ENCODE measurements at regions not wholly inside any gene's neighbourhood (a gene's known extent, or its start where the extent isn't known, plus 50 kb on each side); places are given as distances from the start of the nearest gene placed in this dataset.
"Not testable (repeated sequence)": the region's sequence is repeated elsewhere in the genome, so short reads cannot be mapped to it uniquely, and the experiment has no call there.

DNA sequence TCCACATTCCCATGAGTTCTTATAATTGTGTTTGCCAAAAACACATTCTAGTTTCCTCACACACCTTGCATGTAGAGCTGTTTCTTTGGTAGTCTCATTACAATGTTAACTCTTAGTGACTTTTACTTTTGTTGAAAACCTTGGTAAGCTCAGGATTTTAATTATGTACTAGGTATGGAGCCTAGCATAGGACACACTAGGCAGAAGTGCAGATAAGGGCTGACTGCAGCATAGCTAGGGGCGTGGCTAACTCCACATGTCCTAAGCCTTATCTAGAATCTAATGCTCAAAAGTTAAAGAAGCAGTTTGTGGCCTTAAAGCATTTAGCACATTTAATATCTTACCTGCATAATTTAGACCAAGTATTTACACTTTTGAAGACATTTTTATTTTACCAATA is 153.7 kb upstream of the FBXO11 start:
- intact Hi-C loops (cut with DNase I) = no loop called here
- H3K27me3 ChIP-seq (ENCODE audit: low read depth) = no peaks in the 10 kb centered on the region
- no peak for ATAC-seq
- H3K4me1 ChIP-seq = no peaks in the 10 kb centered on the region
- H3K9me3 ChIP-seq = no peaks in the 10 kb centered on the region
- H3K4me3 ChIP-seq = no peak overlapping the region
- TF ChIP-seq, protein P1, sequence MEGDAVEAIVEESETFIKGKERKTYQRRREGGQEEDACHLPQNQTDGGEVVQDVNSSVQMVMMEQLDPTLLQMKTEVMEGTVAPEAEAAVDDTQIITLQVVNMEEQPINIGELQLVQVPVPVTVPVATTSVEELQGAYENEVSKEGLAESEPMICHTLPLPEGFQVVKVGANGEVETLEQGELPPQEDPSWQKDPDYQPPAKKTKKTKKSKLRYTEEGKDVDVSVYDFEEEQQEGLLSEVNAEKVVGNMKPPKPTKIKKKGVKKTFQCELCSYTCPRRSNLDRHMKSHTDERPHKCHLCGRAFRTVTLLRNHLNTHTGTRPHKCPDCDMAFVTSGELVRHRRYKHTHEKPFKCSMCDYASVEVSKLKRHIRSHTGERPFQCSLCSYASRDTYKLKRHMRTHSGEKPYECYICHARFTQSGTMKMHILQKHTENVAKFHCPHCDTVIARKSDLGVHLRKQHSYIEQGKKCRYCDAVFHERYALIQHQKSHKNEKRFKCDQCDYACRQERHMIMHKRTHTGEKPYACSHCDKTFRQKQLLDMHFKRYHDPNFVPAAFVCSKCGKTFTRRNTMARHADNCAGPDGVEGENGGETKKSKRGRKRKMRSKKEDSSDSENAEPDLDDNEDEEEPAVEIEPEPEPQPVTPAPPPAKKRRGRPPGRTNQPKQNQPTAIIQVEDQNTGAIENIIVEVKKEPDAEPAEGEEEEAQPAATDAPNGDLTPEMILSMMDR (IDR thresholded peaks at IDR 0.05) = no peak
- H3K36me3 ChIP-seq = no peaks in the 10 kb centered on the region
- H3K27ac ChIP-seq = no peak overlapping the region
- no peak for DNase-seq

DNA sequence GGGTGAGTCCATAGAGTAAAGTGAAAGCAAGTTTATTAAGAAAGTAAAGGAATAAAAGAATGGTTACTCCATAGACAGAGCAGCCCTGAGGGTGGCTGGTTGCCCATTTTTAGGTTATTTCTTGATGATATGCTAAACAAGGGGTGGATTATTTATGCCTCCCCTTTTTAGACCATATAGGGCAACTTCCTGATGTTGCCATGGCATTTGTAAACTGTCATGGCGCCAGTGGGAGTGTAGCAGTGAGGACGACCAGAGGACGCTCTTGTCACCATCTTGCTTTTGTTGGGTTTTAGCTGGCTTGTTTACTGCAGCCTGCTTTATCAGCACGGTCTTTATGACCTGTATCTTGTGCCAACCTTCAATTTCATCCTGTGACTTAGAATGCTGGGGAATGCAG is 155.4 kb upstream of the FBXO11 start:
- H3K4me3 ChIP-seq; H3K9me3 ChIP-seq; H3K4me1 ChIP-seq; H3K36me3 ChIP-seq; H3K27ac ChIP-seq; intact Hi-C loops (cut with DNase I); ATAC-seq; H3K27me3 ChIP-seq (ENCODE audit: low read depth); DNase-seq: not testable (repeated sequence)

DNA sequence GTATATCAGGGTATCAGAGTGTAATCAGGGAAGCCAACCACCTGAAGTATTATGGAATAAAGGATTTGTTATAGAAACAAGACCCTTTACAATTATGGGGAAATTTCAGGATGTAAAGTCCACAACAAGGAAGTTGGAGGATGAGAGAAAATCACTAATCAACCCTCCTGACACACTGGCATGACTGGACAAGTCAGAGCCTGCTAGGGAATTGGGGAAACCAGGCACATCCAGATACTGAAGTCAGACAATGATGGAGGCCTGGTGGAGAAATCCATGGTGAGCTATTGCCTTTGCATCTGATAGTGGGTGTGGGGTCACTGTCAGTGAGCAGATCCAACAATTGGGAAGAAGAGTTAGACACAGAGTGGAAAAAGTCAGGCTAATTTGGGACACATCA is 158.8 kb upstream of the FBXO11 start:
- H3K27ac ChIP-seq = no peak overlapping the region
- H3K4me1 ChIP-seq = no peaks in the 10 kb centered on the region
- no peaks in the 10 kb centered on the region for H3K27me3 ChIP-seq (ENCODE audit: low read depth)
- no peak overlapping the region for H3K4me3 ChIP-seq
- TF ChIP-seq, protein P1 (IDR thresholded peaks at IDR 0.05) = no peak
- intact Hi-C loops (cut with DNase I) = no loop called here
- H3K36me3 ChIP-seq = no peaks in the 10 kb centered on the region
- no peak for ATAC-seq
- DNase-seq = no peak
- H3K9me3 ChIP-seq = no peaks in the 10 kb centered on the region

DNA sequence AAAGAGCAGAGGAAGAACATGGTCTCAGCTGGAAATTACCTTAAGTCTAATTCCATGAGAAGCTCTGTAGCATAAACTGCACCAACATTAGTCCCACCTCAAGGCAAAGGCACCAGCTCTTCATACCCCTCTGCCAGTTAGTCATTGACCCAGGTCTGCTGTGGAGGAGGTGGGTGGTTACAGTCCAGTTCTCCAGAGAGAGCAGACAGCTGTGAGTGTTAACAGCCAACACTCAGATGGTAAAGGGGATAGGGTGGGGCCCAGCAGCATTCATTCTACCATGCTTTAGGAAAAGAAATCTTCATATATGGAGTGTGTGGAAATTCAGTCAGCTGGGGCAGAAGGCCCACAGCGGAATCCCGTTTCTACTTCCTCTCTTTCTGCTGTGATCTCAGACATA is 159.7 kb upstream of the FBXO11 start:
- H3K36me3 ChIP-seq = no peaks in the 10 kb centered on the region
- no peak for ATAC-seq
- H3K4me1 ChIP-seq = no peaks in the 10 kb centered on the region
- intact Hi-C loops (cut with DNase I) = no loop called here
- no peak for DNase-seq
- H3K27ac ChIP-seq = no peak overlapping the region
- no peaks in the 10 kb centered on the region for H3K9me3 ChIP-seq
- TF ChIP-seq, protein P1 (IDR thresholded peaks at IDR 0.05) = no peak
- no peak overlapping the region for H3K4me3 ChIP-seq
- no peaks in the 10 kb centered on the region for H3K27me3 ChIP-seq (ENCODE audit: low read depth)

DNA sequence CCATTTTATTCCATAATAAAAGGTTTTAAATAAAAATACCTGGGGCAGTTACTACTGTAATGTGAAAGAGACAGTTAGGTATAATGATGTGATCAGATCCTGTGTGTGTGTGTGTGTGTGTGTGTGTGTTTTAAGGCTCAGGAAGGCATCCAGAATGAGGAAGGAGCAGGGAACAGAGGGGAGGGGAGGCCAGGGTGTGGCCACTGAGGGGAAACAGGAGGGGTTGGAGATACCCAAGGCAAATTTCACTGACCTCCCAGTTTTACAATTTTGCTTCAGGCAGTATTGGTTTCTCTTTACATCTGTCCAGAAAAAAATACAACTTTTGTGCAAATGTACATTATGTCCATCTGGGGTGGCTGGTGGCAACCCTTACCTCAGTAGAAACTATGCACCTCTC is 163.5 kb upstream of the FBXO11 start:
- Histone ChIP-seq H3K9me3 (no peaks in the 10 kb centered on the region), H3K4me3 (no peak overlapping the region), H3K36me3 (no peaks in the 10 kb centered on the region), H3K4me1 (no peaks in the 10 kb centered on the region), H3K27ac (no peak overlapping the region), H3K27me3 (ENCODE audit: low read depth) (no peaks in the 10 kb centered on the region)
- no peak for ATAC-seq
- no peak for DNase-seq
- intact Hi-C loops (cut with DNase I) = no loop called here
- TF ChIP-seq, protein P1 (IDR thresholded peaks at IDR 0.05) = no peak

DNA sequence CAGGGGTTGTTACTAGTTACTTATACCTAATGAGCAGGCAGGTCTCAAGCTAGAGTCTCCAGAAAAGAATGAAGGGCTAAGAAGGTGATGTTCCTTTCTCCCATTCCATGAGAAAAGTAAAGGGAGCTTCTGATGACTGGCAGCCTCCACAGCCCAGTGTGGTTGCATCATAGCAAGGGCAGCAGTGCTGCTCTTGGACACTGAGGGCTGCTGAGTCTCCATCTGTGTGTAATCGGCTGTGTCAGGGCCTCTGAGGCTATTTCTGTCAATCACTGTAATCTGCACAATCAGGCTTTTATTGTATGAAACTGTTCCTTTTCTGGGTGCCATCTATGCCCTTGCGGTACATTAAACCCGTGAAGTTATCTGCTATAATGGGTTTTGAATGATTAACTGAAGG is 164.1 kb upstream of the FBXO11 start:
- TF ChIP-seq, protein P1 (IDR thresholded peaks at IDR 0.05) = no peak
- intact Hi-C loops (cut with DNase I) = no loop called here
- no peak for ATAC-seq

More for the DNA sequence above, 164.1 kb upstream of the FBXO11 start:
- no peak for DNase-seq
- Histone ChIP-seq H3K4me3 (no peak overlapping the region), H3K27ac (no peak overlapping the region), H3K4me1 (no peaks in the 10 kb centered on the region), H3K27me3 (ENCODE audit: low read depth) (no peaks in the 10 kb centered on the region), H3K36me3 (no peaks in the 10 kb centered on the region), H3K9me3 (no peaks in the 10 kb centered on the region)
